ENCODE measurements at regions not wholly inside any gene's neighbourhood (a gene's known extent, or its start where the extent isn't known, plus 50 kb on each side); places are given as distances from the start of the nearest gene placed in this dataset.
A peak's percentile ranks its signal among the peaks of the same experiment; 100 is the strongest.

- no peak for TF ChIP-seq ZNF274 (IDR thresholded peaks at IDR 0.05; ENCODE audit: low read depth, low read length)
- TF ChIP-seq FOSL1 (IDR thresholded peaks at IDR 0.05; ENCODE audit: low read depth): no peak
- no peak for TF ChIP-seq SP1 (IDR thresholded peaks at IDR 0.05; ENCODE audit: low read depth)
- TF ChIP-seq EGR1 (IDR thresholded peaks at IDR 0.05; ENCODE audit: low read depth): no peak
- no peak for TF ChIP-seq CEBPB (IDR thresholded peaks at IDR 0.05; ENCODE audit: low read depth)
- TF ChIP-seq RAD21 (IDR thresholded peaks at IDR 0.05; ENCODE audit: low read depth): no peak
These were observed 479.5 kb downstream of the TNS3 start (continued) for GRCh38 chr7:47102331-47102841.

GRCh38 chr7:47100817-47101435 lies 481.0 kb downstream of the TNS3 start:
- TF ChIP-seq CBX3 (IDR thresholded peaks at IDR 0.05; ENCODE audit: low read depth) (peak; percentile 74), ATF3 (IDR thresholded peaks at IDR 0.05) (no peak), ZFX (IDR thresholded peaks at IDR 0.05) (no peak), CTCF (IDR thresholded peaks at IDR 0.05 in 2 of 3, conservative IDR thresholded peaks at IDR 0.05 in 1 of 3; ENCODE audit: borderline replicate concordance in 1 of 3, insufficient read depth in 1 of 3, low read depth in 2 of 3, low read length in 2 of 3) (peak; percentile 52 to 94 (median 89); a peak in 4 of 6 replicates), YY1 (IDR thresholded peaks at IDR 0.05; ENCODE audit: extremely low read depth, insufficient replicate concordance, low read depth, low read length) (peak; percentile 41), ZNF274 (IDR thresholded peaks at IDR 0.05; ENCODE audit: low read depth, low read length) (no peak), RAD21 (IDR thresholded peaks at IDR 0.05; ENCODE audit: low read depth) (peak; percentile 69), EZH2phosphoT487 (IDR thresholded peaks at IDR 0.05; ENCODE audit: borderline replicate concordance) (no peak)
- Histone ChIP-seq H3K27me3 (ENCODE audit: insufficient read depth, low read length) (no peaks in the 10 kb centered on the region), H3K9ac (ENCODE audit: low read length) (peak overlapping the region; percentile 12; the same call in 1 of the 2 replicates), H3K9me3 (ENCODE audit: control insufficient read depth in 1 of 2, insufficient read depth in 1 of 2, low read depth in 1 of 2, low read length in 2 of 2) (no peaks in the 10 kb centered on the region), H3K36me3 (ENCODE audit: control insufficient read depth in 1 of 2, insufficient read depth in 2 of 2, low read length in 2 of 2) (no peaks in the 10 kb centered on the region), H3K27ac (ENCODE audit: low read depth, low read length) (no peak overlapping the region), H3K4me2 (ENCODE audit: low read length) (peak overlapping the region; percentile 71), H3K79me2 (ENCODE audit: insufficient read depth, low read length) (no peaks in the 10 kb centered on the region), H2AFZ (ENCODE audit: low read depth, low read length, poor library complexity, severe bottlenecking) (peak overlapping the region; percentile 98), H3K9me2 (ENCODE audit: insufficient read depth) (no peaks in the 10 kb centered on the region), H3K4me3 (replicated peaks in 1 of 2; ENCODE audit: low read depth in 1 of 2, low read length in 2 of 2) (peak overlapping the region; percentile 17 to 45; a peak in 3 of 4 replicates), H4K20me1 (ENCODE audit: insufficient read depth) (no peaks in the 10 kb centered on the region), H3K4me1 (ENCODE audit: control insufficient read depth in 1 of 2, insufficient read depth in 2 of 2, low read length in 2 of 2) (peaks cover 0 to 3% of the 10 kb centered on the region in 2 experiments; a peak in 1 of 4 replicates)
- ChIA-PET RAD21 (ENCODE audit: low non-redundant PET in 1 of 2, low total read pairs in 2 of 2, uncharacterized antibody in 2 of 2, unreplicated experiment in 2 of 2) (no interaction called here), POLR2A (no interaction called here), CTCF (interaction anchor here (0.5 to 1.8 kb wide), 19 partner anchors 8 to 1210 kb away, joined by 3 to 12 read pairs (median 3); no protein-coding TSS in a partner anchor)
- intact Hi-C loops (cut with micrococcal nuclease): no loop called here
- DNase-seq (ENCODE audit: low read depth, low spot score) (peak; percentile 61), ATAC-seq (peak; percentile 98)
- no TSS peak for BruUV-seq (replicated peaks)
